H1 (cell line): ENCODE measurements at regions not wholly inside any gene's neighbourhood (a gene's known extent, or its start where the extent isn't known, plus 50 kb on each side); places are given as distances from the start of the nearest gene placed in this dataset.

ENCODE experiments used
- CTCF ChIA-PET: fragments of 300-600 bp; sonication (Branson Sonifier 250); formaldehyde crosslinking; loops from one replicate; lab custom pipeline; 2021; ENCODE audit not compliant: partially characterized antibody; lab: Charles Lee
- POLR2A ChIA-PET: fragments of 300-600 bp; sonication (Branson Sonifier 250); formaldehyde crosslinking; loops from one replicate; lab custom pipeline; 2021; ENCODE audit warnings: inconsistent platforms; ENCODE audit not compliant: partially characterized antibody; lab: Charles Lee
- DNase-seq, 2 experiments: peaks; one replicate each; pipeline versions ENCODE4 v3.0.0 to v3.0.0-alpha.2; 2010 to 2022; ENCODE audit warnings: low spot score in 2 of 2, low read depth in 1 of 2, mixed read lengths in 1 of 2
- FAIRE-seq: peaks from 2 replicates; lab custom pipeline; 2011; peaks lifted over from hg19 to GRCh38; lab: Jason Lieb, UNC
- H2AFZ ChIP-seq: 2 replicates; pipeline ENCODE4 v1.8.1; 2012; ENCODE audit warnings: low read length, inconsistent platforms
- H2AK5ac ChIP-seq: 2 replicates; pipeline ENCODE4 v1.6.1; 2013; ENCODE audit warnings: low read depth, low read length
- H2BK120ac ChIP-seq: replicated peaks from 2 replicates; pipeline ENCODE3; 2013; ENCODE audit warnings: low read depth, low read length, inconsistent platforms
- H2BK12ac ChIP-seq: 2 replicates; pipeline ENCODE4 v1.6.1; 2013; ENCODE audit warnings: low read depth, low read length
- H2BK15ac ChIP-seq: 2 replicates; pipeline ENCODE4 v1.6.1; 2013; ENCODE audit warnings: low read length
- H2BK20ac ChIP-seq: 2 replicates; pipeline ENCODE4 v1.6.1; 2013; ENCODE audit warnings: low read length
- H2BK5ac ChIP-seq: 2 replicates; pipeline ENCODE4 v1.6.1; 2013; ENCODE audit warnings: low read depth, low read length
- H3K14ac ChIP-seq: 2 replicates; pipeline ENCODE4 v1.6.1; 2013; ENCODE audit warnings: inconsistent platforms; ENCODE audit not compliant: insufficient read length
- H3K18ac ChIP-seq: 2 replicates; pipeline ENCODE4 v1.6.1; 2013; ENCODE audit warnings: low read length; ENCODE audit errors: extremely low read depth
- H3K23ac ChIP-seq: 2 replicates; pipeline ENCODE4 v1.6.1; 2013; ENCODE audit warnings: inconsistent platforms; ENCODE audit not compliant: insufficient read length
- H3K23me2 ChIP-seq: 2 replicates; pipeline ENCODE4 v1.6.1; 2013; ENCODE audit warnings: low read depth, low read length
- H3K27ac ChIP-seq: 2 replicates; pipeline ENCODE4 v1.6.1; 2011; ENCODE audit warnings: low read depth, low read length, inconsistent platforms
- H3K27me3 ChIP-seq, 4 experiments: replicated peaks in 1 of 4; 1 replicate in 1 of 4; 2 replicates in 3 of 4; pipeline versions ENCODE4 v1.6.1 to v1.8.1; 2011 to 2013; ENCODE audit warnings: low read length in 3 of 4, mild to moderate bottlenecking in 3 of 4, inconsistent platforms in 2 of 4, mixed read lengths in 2 of 4, moderate library complexity in 1 of 4; ENCODE audit not compliant: control insufficient read depth in 3 of 4, insufficient read depth in 3 of 4; ENCODE audit errors: extremely low read depth in 1 of 4
- H3K36me3 ChIP-seq, 4 experiments: 2 replicates each; pipeline versions ENCODE4 v1.6.1 to v1.8.1; 2011 to 2013; ENCODE audit warnings: mild to moderate bottlenecking in 4 of 4, low read length in 3 of 4, moderate library complexity in 2 of 4, control low read depth in 1 of 4, inconsistent platforms in 1 of 4; ENCODE audit not compliant: insufficient read depth in 4 of 4, control insufficient read depth in 2 of 4
- H3K4ac ChIP-seq: replicated peaks from 2 replicates; pipeline ENCODE3; 2013; ENCODE audit warnings: low read length, low read depth, mixed read lengths, inconsistent platforms; ENCODE audit not compliant: insufficient read length
- H3K4me1 ChIP-seq, 4 experiments: replicated peaks in 1 of 4; 1 replicate in 1 of 4; 2 replicates in 3 of 4; pipeline versions ENCODE4 v1.6.1 to v1.8.1; 2011 to 2013; ENCODE audit warnings: low read length in 3 of 4, inconsistent platforms in 2 of 4, mixed read lengths in 1 of 4; ENCODE audit not compliant: insufficient read depth in 4 of 4, control insufficient read depth in 3 of 4
- H3K4me2 ChIP-seq, 2 experiments: 2 replicates each; pipeline versions ENCODE4 v1.6.1 to v1.8.1; 2011 to 2013; ENCODE audit warnings: low read depth in 2 of 2, low read length in 2 of 2, control low read depth in 1 of 2, inconsistent platforms in 1 of 2, mild to moderate bottlenecking in 1 of 2; ENCODE audit not compliant: insufficient read depth in 1 of 2
- H3K4me3 ChIP-seq, 4 experiments: fragments of 200-600, 300-600 bp in 1 of 4; sonication (generic), shearing (Covaris generic), sonication (Bioruptor Twin) in 1 of 4; 2 replicates each; pipeline versions ENCODE4 v1.5.1 to v1.8.1; 2011 to 2016; ENCODE audit warnings: low read length in 4 of 4, low read depth in 3 of 4, control low read depth in 2 of 4, inconsistent platforms in 2 of 4, mild to moderate bottlenecking in 2 of 4, mixed read lengths in 1 of 4, moderate library complexity in 1 of 4; ENCODE audit not compliant: insufficient read depth in 2 of 4; ENCODE audit errors: extremely low read depth in 1 of 4
- H3K56ac ChIP-seq: replicated peaks from 2 replicates; pipeline ENCODE3; 2013; ENCODE audit warnings: low read depth, mild to moderate bottlenecking, mixed read lengths, low read length, inconsistent platforms; ENCODE audit not compliant: insufficient read length
- H3K79me1 ChIP-seq: 2 replicates; pipeline ENCODE4 v1.6.1; 2013; ENCODE audit warnings: low read depth, low read length, control low read depth
- H3K79me2 ChIP-seq, 2 experiments: 2 replicates each; pipeline versions ENCODE4 v1.6.1 to v1.8.1; 2012 to 2013; ENCODE audit warnings: low read length in 2 of 2, mild to moderate bottlenecking in 2 of 2, inconsistent platforms in 1 of 2; ENCODE audit not compliant: insufficient read depth in 2 of 2, control insufficient read depth in 1 of 2
- H3K9ac ChIP-seq, 4 experiments: replicated peaks in 1 of 4; 1 replicate in 1 of 4; 2 replicates in 3 of 4; pipeline versions ENCODE4 v1.6.1 to v1.8.1; 2011 to 2013; ENCODE audit warnings: low read depth in 3 of 4, low read length in 3 of 4, control low read depth in 2 of 4, mild to moderate bottlenecking in 2 of 4, moderate library complexity in 2 of 4, inconsistent platforms in 1 of 4; ENCODE audit errors: extremely low read depth in 1 of 4
- H3K9me3 ChIP-seq, 2 experiments: 2 replicates each; pipeline versions ENCODE4 v1.6.1 to v1.8.1; 2012 to 2013; ENCODE audit warnings: mild to moderate bottlenecking in 2 of 2, moderate library complexity in 2 of 2, control low read depth in 1 of 2, inconsistent platforms in 1 of 2, low read depth in 1 of 2, low read length in 1 of 2, mixed read lengths in 1 of 2; ENCODE audit not compliant: insufficient read depth in 2 of 2
- H4K20me1 ChIP-seq, 2 experiments: replicated peaks in 1 of 2; 2 replicates each; pipeline versions ENCODE3 to v1.8.1; 2011 to 2013; ENCODE audit warnings: inconsistent platforms in 2 of 2, low read length in 2 of 2, mild to moderate bottlenecking in 1 of 2; ENCODE audit not compliant: insufficient read depth in 2 of 2, control insufficient read depth in 1 of 2
- H4K5ac ChIP-seq: 2 replicates; pipeline ENCODE4 v1.6.1; 2013; ENCODE audit warnings: low read length, low read depth, mixed read lengths, inconsistent platforms; ENCODE audit not compliant: insufficient read length
- H4K8ac ChIP-seq: 2 replicates; pipeline ENCODE4 v1.8.0; 2013; ENCODE audit warnings: mild to moderate bottlenecking, moderate library complexity, low read length, inconsistent platforms; ENCODE audit not compliant: insufficient read depth; ENCODE audit errors: extremely low read depth
- H4K91ac ChIP-seq: replicated peaks from 2 replicates; pipeline ENCODE3; 2013; ENCODE audit warnings: low read length, mixed read lengths, inconsistent platforms; ENCODE audit not compliant: insufficient read length
- ATF3 ChIP-seq: IDR thresholded peaks from 2 replicates; pipeline ENCODE4 v1.6.1; 2011; ENCODE audit warnings: low read depth, mild to moderate bottlenecking, low read length; ENCODE audit not compliant: insufficient read depth
- BCL11A ChIP-seq, 2 experiments: IDR thresholded peaks; one replicate each; pipeline ENCODE4 v1.6.1; 2011; ENCODE audit warnings: low read depth in 2 of 2, low read length in 2 of 2, mild to moderate bottlenecking in 2 of 2
- BRCA1 ChIP-seq: IDR thresholded peaks from 2 replicates; pipeline ENCODE4 v1.6.1; 2012; ENCODE audit warnings: low read depth, low read length, improper control_type of control experiment
- CBX5 ChIP-seq: fragments of 300-800, 300-1000 bp; sonication (generic); IDR thresholded peaks from 2 replicates; pipeline ENCODE4 v1.7.1; 2016; ENCODE audit warnings: antibody characterized with exemption, low read length, low read depth
- CTCF ChIP-seq, 3 experiments: IDR thresholded peaks; 1 replicate in 2 of 3; 2 replicates in 1 of 3; pipeline versions ENCODE4 v1.5.1 to v1.6.1; 2011; ENCODE audit warnings: low read length in 3 of 3, mild to moderate bottlenecking in 3 of 3, inconsistent platforms in 2 of 3, low read depth in 1 of 3, moderate library complexity in 1 of 3; ENCODE audit not compliant: insufficient read depth in 1 of 3; ENCODE audit errors: control extremely low read depth in 1 of 3
- JUND ChIP-seq: IDR thresholded peaks from 2 replicates; pipeline ENCODE4 v1.6.1; 2011; ENCODE audit warnings: mild to moderate bottlenecking, improper control_type of control experiment, low read length
- MAX ChIP-seq: IDR thresholded peaks from 2 replicates; pipeline ENCODE4 v1.6.1; 2012; ENCODE audit warnings: inconsistent platforms
- NRF1 ChIP-seq: IDR thresholded peaks from 2 replicates; pipeline ENCODE4 v1.6.1; 2011; ENCODE audit warnings: mild to moderate bottlenecking, low read depth, low read length, improper control_type of control experiment
- POLR2A ChIP-seq, 2 experiments: IDR thresholded peaks; 1 replicate in 1 of 2; 2 replicates in 1 of 2; pipeline ENCODE4 v1.6.1; 2011; ENCODE audit warnings: low read depth in 2 of 2, low read length in 2 of 2, mild to moderate bottlenecking in 2 of 2; ENCODE audit errors: control extremely low read depth in 1 of 2
- SP2 ChIP-seq: IDR thresholded peaks from 2 replicates; pipeline ENCODE4 v1.6.1; 2012; ENCODE audit warnings: mild to moderate bottlenecking, low read length, inconsistent platforms
- WGBS, 2 experiments: shearing (Covaris generic) in 1 of 2; methylation state at CpG; one replicate each; pipeline versions ENCODE4 v1.1.6 to v1.1.7; 2013 to 2015; ENCODE audit warnings: low lambda C conversion rate in 2 of 2, mixed read lengths in 2 of 2, inconsistent platforms in 1 of 2, low coverage in 1 of 2, missing lambda C conversion rate in 1 of 2; ENCODE audit not compliant: insufficient replicate concordance in 2 of 2, insufficient coverage in 1 of 2, insufficient read length in 1 of 2; ENCODE audit errors: extremely low coverage in 1 of 2, missing lambda C conversion rate in 1 of 2; 5-methylcytosine and 5-hydroxymethylcytosine counted together
- TF ChIP-seq, protein P1 (sequence below): IDR thresholded peaks from 2 replicates; pipeline ENCODE4 v1.6.1; 2012; ENCODE audit warnings: inconsistent platforms

GRCh38 chr22:49713003-49713402 lies 114.7 kb downstream of the BRD1 start:
- ChIA-PET POLR2A (interaction anchor here (1.1 kb wide), 1 partner anchor 11 kb away, joined by 3 read pairs; no protein-coding TSS in a partner anchor), CTCF (interaction anchor here (1.2 to 2.2 kb wide), 5 partner anchors 11 to 408 kb away, joined by 3 to 14 read pairs (median 3); no protein-coding TSS in a partner anchor)
- no peaks in the 10 kb centered on the region for H3K9me3 ChIP-seq
- H3K56ac ChIP-seq, result no peak overlapping the region
- H3K18ac ChIP-seq, result no peak overlapping the region
- H3K14ac ChIP-seq, result no peak overlapping the region
- FAIRE-seq (no peak), DNase-seq (no peak)
- peaks cover 0 to 8% of the 10 kb centered on the region in 2 experiments for H4K20me1 ChIP-seq
- no peak overlapping the region for H3K4ac ChIP-seq
- H3K4me1 ChIP-seq, result peaks cover 0 to 5% (median 0%) of the 10 kb centered on the region in 4 experiments; a peak in 2 of 7 replicates
- no peak overlapping the region for H2BK5ac ChIP-seq
- no peak overlapping the region for H2BK15ac ChIP-seq
- H3K23ac ChIP-seq, result no peak overlapping the region
- no peak overlapping the region for H3K4me3 ChIP-seq
- no peaks in the 10 kb centered on the region for H3K23me2 ChIP-seq
- no peaks in the 10 kb centered on the region for H3K36me3 ChIP-seq
- no peak overlapping the region for H4K91ac ChIP-seq
- H4K8ac ChIP-seq, result no peak overlapping the region
- no peak overlapping the region for H2BK12ac ChIP-seq
- no peak overlapping the region for H3K9ac ChIP-seq
- no peak overlapping the region for H2AFZ ChIP-seq
- H3K27me3 ChIP-seq, result no peaks in the 10 kb centered on the region; a peak in 2 of 7 replicates
- no peaks in the 10 kb centered on the region for H3K79me1 ChIP-seq
- no peak overlapping the region for H4K5ac ChIP-seq
- no peak overlapping the region for H3K4me2 ChIP-seq
- H2BK20ac ChIP-seq, result no peak overlapping the region
- no peak overlapping the region for H2AK5ac ChIP-seq
- H2BK120ac ChIP-seq, result no peak overlapping the region
- no peak overlapping the region for H3K27ac ChIP-seq
- no peaks in the 10 kb centered on the region for H3K79me2 ChIP-seq
- 87% methylated on average over 15 of the region's 15 CpGs; no CpG with 5 or more reads in 1 of the 2 experiments for whole genome bisulfite sequencing, 2 experiments
- TF ChIP-seq POLR2A (IDR thresholded peaks at IDR 0.05; ENCODE audit: control extremely low read depth in 1 of 2, low read depth in 2 of 2, low read length in 2 of 2), result no peak
- TF ChIP-seq SP2, result no peak
- TF ChIP-seq CBX5, result no peak
- no peak for TF ChIP-seq BCL11A (IDR thresholded peaks at IDR 0.05; ENCODE audit: low read depth in 2 of 2, low read length in 2 of 2)
- no peak for TF ChIP-seq CTCF (IDR thresholded peaks at IDR 0.05; ENCODE audit: control extremely low read depth in 1 of 3, insufficient read depth in 1 of 3, low read depth in 1 of 3, low read length in 3 of 3)
- TF ChIP-seq ATF3, result no peak
- no peak for TF ChIP-seq BRCA1
- TF ChIP-seq, protein P1, sequence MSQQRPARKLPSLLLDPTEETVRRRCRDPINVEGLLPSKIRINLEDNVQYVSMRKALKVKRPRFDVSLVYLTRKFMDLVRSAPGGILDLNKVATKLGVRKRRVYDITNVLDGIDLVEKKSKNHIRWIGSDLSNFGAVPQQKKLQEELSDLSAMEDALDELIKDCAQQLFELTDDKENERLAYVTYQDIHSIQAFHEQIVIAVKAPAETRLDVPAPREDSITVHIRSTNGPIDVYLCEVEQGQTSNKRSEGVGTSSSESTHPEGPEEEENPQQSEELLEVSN, result no peak
- no peak for TF ChIP-seq JUND
- no peak for TF ChIP-seq NRF1
- TF ChIP-seq MAX, result no peak
